Right lobe of liver (tissue), 4 donors: ENCODE measurements at regions not wholly inside any gene's neighbourhood (a gene's known extent, or its start where the extent isn't known, plus 50 kb on each side); places are given as distances from the start of the nearest gene placed in this dataset.

Experiments
- POLR2A ChIP-seq: fragments of 450-650 bp; IDR thresholded peaks from one replicate; pipeline ENCODE4 v1.6.1; 2017; ENCODE audit warnings: antibody characterized with exemption, mild to moderate bottlenecking
- TF ChIP-seq, protein P1 (sequence below), 4 donors: fragments of 200-600 bp in 3 of 4; fragments of 450-650 bp in 1 of 4; IDR thresholded peaks; one replicate each; pipeline versions ENCODE4 v1.5.1 to v1.8.0; 2016 to 2022; ENCODE audit warnings: antibody characterized with exemption in 4 of 4, mild to moderate bottlenecking in 2 of 4
- donor health status: DM: no; HTN: no; CAD: no.
- donor health status: DM: no; HTN: no; CAD: no.
- donor health status: DM: no; HTN: yes; CAD: no.

DNA sequence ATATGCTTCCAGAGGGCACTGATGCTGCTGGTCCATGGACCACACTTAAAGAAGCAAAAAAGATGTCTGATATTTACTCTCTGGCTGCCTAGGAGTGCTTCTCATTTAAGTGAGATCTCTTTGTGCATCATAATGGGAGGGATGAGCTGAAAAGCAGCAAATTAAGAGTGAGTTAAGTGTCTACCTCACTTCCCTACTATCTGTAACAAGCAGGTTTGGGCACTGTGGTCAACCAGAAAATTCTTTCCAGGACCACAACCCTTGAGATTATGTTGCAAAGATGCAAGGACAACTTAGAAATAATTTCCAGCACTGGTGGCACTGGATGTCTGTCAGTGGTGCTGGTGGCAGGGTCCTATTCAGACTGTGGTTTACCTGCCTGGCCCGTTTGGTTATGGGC is 52.1 kb upstream of the USPL1 start:
- TF ChIP-seq, protein P1, sequence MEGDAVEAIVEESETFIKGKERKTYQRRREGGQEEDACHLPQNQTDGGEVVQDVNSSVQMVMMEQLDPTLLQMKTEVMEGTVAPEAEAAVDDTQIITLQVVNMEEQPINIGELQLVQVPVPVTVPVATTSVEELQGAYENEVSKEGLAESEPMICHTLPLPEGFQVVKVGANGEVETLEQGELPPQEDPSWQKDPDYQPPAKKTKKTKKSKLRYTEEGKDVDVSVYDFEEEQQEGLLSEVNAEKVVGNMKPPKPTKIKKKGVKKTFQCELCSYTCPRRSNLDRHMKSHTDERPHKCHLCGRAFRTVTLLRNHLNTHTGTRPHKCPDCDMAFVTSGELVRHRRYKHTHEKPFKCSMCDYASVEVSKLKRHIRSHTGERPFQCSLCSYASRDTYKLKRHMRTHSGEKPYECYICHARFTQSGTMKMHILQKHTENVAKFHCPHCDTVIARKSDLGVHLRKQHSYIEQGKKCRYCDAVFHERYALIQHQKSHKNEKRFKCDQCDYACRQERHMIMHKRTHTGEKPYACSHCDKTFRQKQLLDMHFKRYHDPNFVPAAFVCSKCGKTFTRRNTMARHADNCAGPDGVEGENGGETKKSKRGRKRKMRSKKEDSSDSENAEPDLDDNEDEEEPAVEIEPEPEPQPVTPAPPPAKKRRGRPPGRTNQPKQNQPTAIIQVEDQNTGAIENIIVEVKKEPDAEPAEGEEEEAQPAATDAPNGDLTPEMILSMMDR (IDR thresholded peaks at IDR 0.05) = no peak
- TF ChIP-seq POLR2A = no peak
